ENCODE measurements at regions not wholly inside any gene's neighbourhood (a gene's known extent, or its start where the extent isn't known, plus 50 kb on each side); places are given as distances from the start of the nearest gene placed in this dataset.

- DNase-seq (no peak), ATAC-seq (no peak)
- Histone ChIP-seq H3K27ac (no peak overlapping the region), H3K9me3 (peaks cover 0 to 7% of the 10 kb centered on the region in 2 donors), H3K4me1 (no peaks in the 10 kb centered on the region), H3K36me3 (no peaks in the 10 kb centered on the region), H3K4me3 (no peak overlapping the region), H3K27me3 (no peaks in the 10 kb centered on the region)
- intact Hi-C loops (cut with DNase I), result no loop called here
- TF ChIP-seq CTCF (IDR thresholded peaks at IDR 0.05), result no peak
Observed at GRCh38 chrX:127259742-127260141, 440.2 kb downstream of the PRR32 start.

- no peak for TF ChIP-seq CTCF (IDR thresholded peaks at IDR 0.05)
- Histone ChIP-seq H3K27ac (no peak overlapping the region), H3K4me3 (no peak overlapping the region), H3K27me3 (no peaks in the 10 kb centered on the region), H3K9me3 (no peaks in the 10 kb centered on the region), H3K36me3 (no peaks in the 10 kb centered on the region), H3K4me1 (no peaks in the 10 kb centered on the region)
- DNase-seq, result no peak
- ATAC-seq, result no peak
- intact Hi-C loops (cut with DNase I), result no loop called here
Observed at GRCh38 chrX:127276326-127276725, 456.8 kb downstream of the PRR32 start.

- intact Hi-C loops (cut with DNase I), result no loop called here
Observed at GRCh38 chrX:127300511-127300910, 481.0 kb downstream of the PRR32 start.

GRCh38 chrX:127302841-127303240 is 483.3 kb downstream of the PRR32 start:
- intact Hi-C loops (cut with DNase I), result no loop called here
- no peak overlapping the region for H3K4me3 ChIP-seq
- no peaks in the 10 kb centered on the region for H3K27me3 ChIP-seq
- no peaks in the 10 kb centered on the region for H3K4me1 ChIP-seq
- no peaks in the 10 kb centered on the region for H3K9me3 ChIP-seq
- DNase-seq (no peak), ATAC-seq (no peak)
- no peak for TF ChIP-seq CTCF (IDR thresholded peaks at IDR 0.05)
- no peak overlapping the region for H3K27ac ChIP-seq
- H3K36me3 ChIP-seq, result no peaks in the 10 kb centered on the region

More at GRCh38 chrX:127300511-127300910, 481.0 kb downstream of the PRR32 start:
- no peak overlapping the region for H3K27ac ChIP-seq
- H3K36me3 ChIP-seq, result no peaks in the 10 kb centered on the region
- ATAC-seq, result no peak
- no peaks in the 10 kb centered on the region for H3K27me3 ChIP-seq
- TF ChIP-seq CTCF (IDR thresholded peaks at IDR 0.05), result no peak
- H3K4me1 ChIP-seq, result no peaks in the 10 kb centered on the region
- H3K4me3 ChIP-seq, result no peak overlapping the region
- no peaks in the 10 kb centered on the region for H3K9me3 ChIP-seq
- DNase-seq, result no peak

- H3K36me3 ChIP-seq, result no peaks in the 10 kb centered on the region
- no peaks in the 10 kb centered on the region for H3K4me1 ChIP-seq
- intact Hi-C loops (cut with DNase I), result no loop called here
- DNase-seq (no peak), ATAC-seq (no peak)
- no peaks in the 10 kb centered on the region for H3K9me3 ChIP-seq
- H3K27ac ChIP-seq, result no peak overlapping the region
- H3K4me3 ChIP-seq, result no peak overlapping the region
- H3K27me3 ChIP-seq, result no peaks in the 10 kb centered on the region
- TF ChIP-seq CTCF (IDR thresholded peaks at IDR 0.05), result no peak
Observed at GRCh38 chrX:127305013-127305412, 485.5 kb downstream of the PRR32 start.
